Neural progenitor cell (in vitro differentiated cells): ENCODE measurements at regions not wholly inside any gene's neighbourhood (a gene's known extent, or its start where the extent isn't known, plus 50 kb on each side); places are given as distances from the start of the nearest gene placed in this dataset.

Experiments
- CTCF ChIP-seq: fragments of 200-600 bp; sonication (generic); IDR thresholded peaks from 2 replicates; pipeline ENCODE4 v1.5.1; 2017; ENCODE audit warnings: antibody characterized with exemption, mild to moderate bottlenecking
- EZH2 ChIP-seq: fragments of 200-600 bp; sonication (generic); IDR thresholded peaks from 2 replicates; pipeline ENCODE4 v1.6.1; 2017; ENCODE audit warnings: antibody characterized with exemption, mild to moderate bottlenecking, moderate library complexity
- EZH2phosphoT487 ChIP-seq: fragments of 200-600 bp; sonication (generic); IDR thresholded peaks from 2 replicates; pipeline ENCODE4 v1.6.1; 2017; ENCODE audit warnings: antibody characterized with exemption

- TF ChIP-seq CTCF, result no peak
- TF ChIP-seq EZH2phosphoT487, result no peak
- no peak for TF ChIP-seq EZH2
These were observed 850.5 kb downstream of the TECRL start for GRCh38 chr4:63558709-63559108.
